Psoas muscle (tissue), 7 donors: ENCODE measurements at regions not wholly inside any gene's neighbourhood (a gene's known extent, or its start where the extent isn't known, plus 50 kb on each side); places are given as distances from the start of the nearest gene placed in this dataset.

Source experiments
- ATAC-seq, 4 donors: fragments of 200-7000 bp; cut with Tn5 transposase; one replicate each; pipeline ENCODE4 v1.9.1; 2020; ENCODE audit warnings: moderate library complexity in 3 of 4, mild to moderate bottlenecking in 2 of 4
- DNase-seq, 2 donors: peaks; one replicate each; pipeline ENCODE4 v3.0.0-alpha.2; 2020
- H3K27ac ChIP-seq: fragments of 200-600 bp; one replicate; pipeline ENCODE4 v1.8.0; 2022
- H3K27me3 ChIP-seq, 3 donors: fragments of 200-600 bp in 1 of 3; one replicate each; pipeline versions ENCODE4 v1.6.1 to v1.8.0; 2013 to 2022; ENCODE audit warnings: low read length in 2 of 3, mild to moderate bottlenecking in 2 of 3, moderate library complexity in 1 of 3; ENCODE audit not compliant: insufficient read depth in 3 of 3
- H3K36me3 ChIP-seq, 2 donors: fragments of 200-600 bp in 1 of 2; one replicate each; pipeline versions ENCODE4 v1.6.1 to v1.8.0; 2013 to 2022; ENCODE audit warnings: low read depth in 1 of 2, mild to moderate bottlenecking in 1 of 2, moderate library complexity in 1 of 2; ENCODE audit not compliant: insufficient read depth in 1 of 2
- H3K4me1 ChIP-seq: fragments of 200-600 bp; one replicate; pipeline ENCODE4 v1.8.0; 2022
- H3K4me3 ChIP-seq: fragments of 200-600 bp; one replicate; pipeline ENCODE4 v1.8.0; 2022; ENCODE audit warnings: mild to moderate bottlenecking
- H3K9me3 ChIP-seq: fragments of 200-600 bp; one replicate; pipeline ENCODE4 v1.8.0; 2022
- CTCF ChIP-seq: fragments of 200-600 bp; IDR thresholded peaks from one replicate; pipeline ENCODE4 v1.8.0; 2022; ENCODE audit warnings: antibody characterized with exemption
- WGBS, 3 donors: extraction: QIAGEN DNeasy Blood & Tissue Kit; methylation state at CpG; one replicate each; pipeline versions ENCODE4 v1.1.6 to v1.1.7; 2013; 5-methylcytosine and 5-hydroxymethylcytosine counted together
- intact Hi-C, 2 donors: fragments of 100-400 bp; cut with DNase I; formaldehyde crosslinking; loops; one replicate each; pipeline versions ENCODE4 v1.11.0 to v1.14.2; 2022
- donor health status: healthy with polysubstance abuse.
- donor health status: DM: no; HTN: no; CAD: no; lungs with moderate emphysema.
- donor health status: Bipolar disorder and iron deficiency.
- donor health status: healthy.
- donor health status: DM: yes; HTN: yes; CAD: no.
- donor health status: DM: no; HTN: no; CAD: no.
- donor health status: DM: yes; HTN: yes; CAD: no.

- H3K4me1 ChIP-seq = no peaks in the 10 kb centered on the region
- no peaks in the 10 kb centered on the region for H3K9me3 ChIP-seq
- TF ChIP-seq CTCF = no peak
- H3K27me3 ChIP-seq = no peaks in the 10 kb centered on the region
- DNase-seq (no peak), ATAC-seq (peak; percentile 66 to 75 (median 69))
- no peak overlapping the region for H3K27ac ChIP-seq
- intact Hi-C loops = no loop called here
- H3K36me3 ChIP-seq = no peaks in the 10 kb centered on the region
- no peak overlapping the region for H3K4me3 ChIP-seq
Observed at GRCh38 chr1:68339505-68339904, 107.2 kb upstream of the WLS start.

- Histone ChIP-seq H3K4me1 (no peaks in the 10 kb centered on the region), H3K4me3 (no peak overlapping the region), H3K36me3 (no peaks in the 10 kb centered on the region), H3K27me3 (no peaks in the 10 kb centered on the region), H3K9me3 (no peaks in the 10 kb centered on the region), H3K27ac (no peak overlapping the region)
- ATAC-seq (no peak), DNase-seq (no peak)
- TF ChIP-seq CTCF = no peak
- intact Hi-C loops = no loop called here
- 94 to 97% (median 95%) methylated on average over 1 of the region's 1 CpG for WGBS, 3 donors
Observed at GRCh38 chr1:68338081-68338480, 105.8 kb upstream of the WLS start.

GRCh38 chr1:68332041-68332440 is 99.7 kb upstream of the WLS start:
- intact Hi-C loops = no loop called here
- 66 to 72% (median 71%) methylated on average over 4 of the region's 4 CpGs for WGBS, 3 donors
- Histone ChIP-seq H3K36me3 (no peaks in the 10 kb centered on the region), H3K4me3 (no peak overlapping the region), H3K4me1 (no peaks in the 10 kb centered on the region), H3K9me3 (no peaks in the 10 kb centered on the region), H3K27ac (no peak overlapping the region), H3K27me3 (no peaks in the 10 kb centered on the region)
- ATAC-seq (no peak), DNase-seq (no peak)
- no peak for TF ChIP-seq CTCF

- WGBS, 3 donors = 89 to 97% (median 95%) methylated on average over 2 of the region's 2 CpGs
- Histone ChIP-seq H3K9me3 (no peaks in the 10 kb centered on the region), H3K27ac (no peak overlapping the region), H3K4me1 (no peaks in the 10 kb centered on the region), H3K36me3 (no peaks in the 10 kb centered on the region), H3K27me3 (no peaks in the 10 kb centered on the region), H3K4me3 (no peak overlapping the region)
- ATAC-seq (no peak), DNase-seq (no peak)
- TF ChIP-seq CTCF = no peak
- intact Hi-C loops = no loop called here
Observed at GRCh38 chr1:68331117-68331865, 99.0 kb upstream of the WLS start.

DNA sequence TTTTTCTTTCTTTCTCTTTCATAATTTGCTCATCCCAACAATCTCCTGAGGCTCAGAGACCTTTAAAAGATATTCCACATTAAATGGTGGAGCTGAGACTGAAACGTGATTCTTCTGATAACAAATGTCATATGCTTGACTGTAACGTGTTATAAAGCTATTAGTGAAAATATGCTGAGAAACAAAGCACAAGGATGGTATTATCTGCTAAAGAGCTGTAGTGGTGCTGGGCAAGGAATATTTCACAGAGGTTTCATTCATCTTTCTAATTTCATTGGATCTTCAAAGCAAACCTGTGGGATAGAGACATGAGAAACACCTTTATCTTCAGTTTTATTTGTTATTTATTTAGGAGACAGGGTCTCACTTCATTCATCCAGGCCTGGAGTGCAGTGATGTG is 98.1 kb upstream of the WLS start:
- 25 to 41% (median 36%) methylated on average over 2 of the region's 2 CpGs for WGBS, 3 donors

More for the DNA sequence above, 98.1 kb upstream of the WLS start:
- Histone ChIP-seq H3K27me3 (no peaks in the 10 kb centered on the region), H3K4me3 (no peak overlapping the region), H3K4me1 (no peaks in the 10 kb centered on the region), H3K9me3 (no peaks in the 10 kb centered on the region), H3K36me3 (no peaks in the 10 kb centered on the region), H3K27ac (no peak overlapping the region)
- TF ChIP-seq CTCF = no peak
- DNase-seq (no peak), ATAC-seq (no peak)
- intact Hi-C loops = no loop called here
